ENCODE measurements at regions not wholly inside any gene's neighbourhood (a gene's known extent, or its start where the extent isn't known, plus 50 kb on each side); places are given as distances from the start of the nearest gene placed in this dataset.

DNA sequence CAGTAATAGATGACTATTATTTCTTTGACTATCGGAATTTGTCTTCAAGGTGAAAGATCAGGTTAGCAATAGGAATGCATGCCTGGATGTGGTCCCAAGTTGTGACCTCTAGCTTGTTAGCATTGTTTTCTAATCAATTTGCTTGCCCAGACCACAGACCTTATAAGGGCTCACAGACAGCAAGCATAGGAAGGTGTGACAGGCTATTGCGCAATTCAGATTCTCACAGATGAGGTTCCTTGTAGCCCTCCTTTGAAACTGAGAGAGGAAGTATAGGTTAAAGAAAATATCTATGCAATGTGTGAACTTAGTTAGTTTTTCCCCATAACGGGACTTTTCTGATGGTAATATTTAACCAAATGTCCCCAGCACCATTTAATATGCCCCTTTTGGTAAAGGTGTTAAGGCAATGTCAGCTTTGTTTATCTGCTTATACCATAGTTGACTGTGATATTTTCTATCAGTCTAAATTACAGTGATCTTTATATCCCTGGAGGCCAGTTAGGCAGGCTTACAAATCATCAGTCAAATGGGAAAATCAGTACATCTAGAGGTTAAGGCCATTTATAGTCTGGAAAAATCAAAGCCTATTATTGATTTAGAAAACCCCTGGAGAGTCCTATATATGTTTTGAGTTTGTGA is 168.1 kb upstream of the MBNL1 start:
- no peak for DNase-seq (ENCODE audit: low read depth, low spot score)

DNA sequence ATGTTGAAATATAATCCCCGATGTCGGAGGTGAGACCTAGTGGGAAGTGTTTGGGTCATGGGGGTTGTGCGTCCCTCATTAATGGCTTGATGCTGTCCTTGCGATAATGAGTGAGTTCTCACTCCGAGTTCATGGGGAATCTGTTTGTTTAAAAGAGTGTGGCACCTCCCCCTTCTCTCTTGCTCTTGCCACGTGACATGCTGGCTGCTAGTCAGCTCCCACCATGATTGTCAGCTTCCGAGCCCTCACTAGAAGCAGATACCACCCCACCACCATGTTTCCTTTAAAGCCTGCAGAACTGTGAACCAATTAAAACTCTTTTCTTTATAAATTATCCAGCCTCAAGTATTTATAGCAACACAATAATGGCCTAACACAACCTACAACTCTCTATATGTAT is 166.3 kb upstream of the MBNL1 start:
- DNase-seq (ENCODE audit: low read depth, low spot score): no peak

DNA sequence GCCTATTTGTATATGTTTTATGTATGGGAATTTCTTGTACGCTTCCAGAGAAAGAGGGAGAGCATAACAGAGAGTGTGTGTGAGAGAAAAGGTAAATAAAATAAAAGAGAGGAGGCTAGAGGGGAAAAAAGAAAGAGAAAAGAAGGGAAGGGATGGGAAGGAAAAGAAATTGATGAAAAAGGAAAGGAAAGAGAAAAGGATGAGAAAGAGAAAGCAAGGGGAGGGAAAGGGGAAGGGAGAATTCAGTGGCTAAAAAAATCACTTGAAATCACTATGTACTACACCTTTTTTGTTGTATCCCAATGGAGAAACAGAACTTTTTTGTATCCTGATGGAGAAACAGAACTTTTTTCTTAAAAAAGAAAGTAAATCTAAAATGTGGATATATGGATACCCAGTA is 165.5 kb upstream of the MBNL1 start:
- DNase-seq (ENCODE audit: low read depth, low spot score): no peak

DNA sequence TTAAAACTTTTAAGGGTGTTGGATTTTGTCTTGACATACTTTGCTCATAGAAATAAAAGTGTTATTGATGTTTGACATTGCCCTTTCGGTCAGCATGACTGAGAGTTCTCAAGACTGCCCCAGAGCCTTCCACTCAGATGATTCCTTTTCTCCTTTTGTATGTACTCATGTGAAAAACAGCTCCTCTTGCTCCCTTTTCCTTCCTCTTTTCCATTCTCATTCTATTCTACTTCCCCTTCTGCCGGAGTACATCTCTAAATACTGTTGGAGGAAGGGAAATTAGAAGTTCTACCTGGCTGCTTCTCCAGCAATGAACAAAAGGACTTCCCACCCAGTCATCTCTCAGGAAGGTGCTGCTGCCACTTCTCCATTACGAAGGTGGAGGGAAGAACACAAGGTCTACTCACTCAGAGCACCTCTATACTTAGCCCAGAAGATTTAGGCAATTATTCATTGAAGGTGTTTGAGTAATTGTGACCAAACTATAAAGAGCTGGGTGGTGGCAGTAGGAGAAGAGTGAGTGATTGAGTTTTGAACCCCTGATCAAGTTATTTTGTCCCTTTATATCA is 163.8 kb upstream of the MBNL1 start:
- DNase-seq (ENCODE audit: low read depth, low spot score): no peak

DNA sequence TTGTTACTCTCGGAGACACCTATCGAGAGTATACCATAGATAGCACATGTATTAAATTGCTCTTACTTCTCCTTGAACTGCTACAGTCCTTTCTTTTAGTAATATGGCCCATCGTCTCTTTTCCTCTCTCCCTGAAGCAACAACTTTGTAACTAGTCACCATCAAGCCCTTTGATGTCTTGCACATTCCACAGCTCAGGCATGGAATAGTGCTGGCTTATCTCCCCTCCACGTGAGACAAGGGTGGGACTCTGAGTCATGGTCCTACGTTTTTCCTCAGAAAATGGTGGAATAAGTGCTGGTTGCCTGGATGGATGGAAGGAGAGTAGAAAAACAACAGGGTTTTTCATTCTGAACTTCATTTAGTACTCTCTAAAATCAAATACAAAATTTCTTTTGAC is 163.3 kb upstream of the MBNL1 start:
- DNase-seq (ENCODE audit: low read depth, low spot score): no peak

DNA sequence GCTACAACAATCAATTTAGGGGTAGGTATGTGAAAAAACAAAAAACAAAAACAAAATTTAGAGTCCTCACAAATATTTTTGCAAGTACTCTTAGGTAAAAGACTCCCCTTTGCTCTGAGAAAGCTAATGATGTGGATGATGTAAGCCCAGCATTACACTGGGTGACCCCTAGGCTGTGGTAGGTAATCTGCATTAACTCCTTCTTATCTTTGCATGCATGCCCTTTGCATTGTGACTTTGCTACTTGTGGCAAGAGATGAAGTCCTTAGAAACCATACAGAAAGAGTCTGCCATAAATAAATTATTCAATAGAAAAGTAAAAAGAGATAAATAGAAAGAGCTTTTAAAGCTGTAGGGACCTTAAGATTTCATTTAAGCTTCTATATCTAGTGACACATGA is 159.7 kb upstream of the MBNL1 start:
- no peak for DNase-seq (ENCODE audit: low read depth, low spot score)

DNA sequence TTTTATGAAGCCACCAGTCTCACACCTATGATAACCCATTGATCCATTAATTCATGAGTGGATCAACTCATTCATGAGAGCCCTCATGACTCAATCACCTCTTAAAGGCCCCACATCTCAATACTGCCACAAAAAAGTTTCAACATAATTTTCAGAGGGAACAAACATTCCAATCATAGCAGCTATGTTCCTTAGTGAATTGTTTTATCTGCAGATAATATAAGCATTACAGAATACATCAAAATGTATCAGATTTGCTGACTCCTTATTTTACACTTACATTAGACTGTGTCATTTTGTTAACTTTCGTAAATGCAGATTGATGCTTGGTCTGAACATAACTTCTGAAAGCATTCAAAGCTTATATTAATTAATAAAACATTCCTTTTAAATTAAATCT is 155.3 kb upstream of the MBNL1 start:
- DNase-seq (ENCODE audit: low read depth, low spot score): no peak

DNA sequence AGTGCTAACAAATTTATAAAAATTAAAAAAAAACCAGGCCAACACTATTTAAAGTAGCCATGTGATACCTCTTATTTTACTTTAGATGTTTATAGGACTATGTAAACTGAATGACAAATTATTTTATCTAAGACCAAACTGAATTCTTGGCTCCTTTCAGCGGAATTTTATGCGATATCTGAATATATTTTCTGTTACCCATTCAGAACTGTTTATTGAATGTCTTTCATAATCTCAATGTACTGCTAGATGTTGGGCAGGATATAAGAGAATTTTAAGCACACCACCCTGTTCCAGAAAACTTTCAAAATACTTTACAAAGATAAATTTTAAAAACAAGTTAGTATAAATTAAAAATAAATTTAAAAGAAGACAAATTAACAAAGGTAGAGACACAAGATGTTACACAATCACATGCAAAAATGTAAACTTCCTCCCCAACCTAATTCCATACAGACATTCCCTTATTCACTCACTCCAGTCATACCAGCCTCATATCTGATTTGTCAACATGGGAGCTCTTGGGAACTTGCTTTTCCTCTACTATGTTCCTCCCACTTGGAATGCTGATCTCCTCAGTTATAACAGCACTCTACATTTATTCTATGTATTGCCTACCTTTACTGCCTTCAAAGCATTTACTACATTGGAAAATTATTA is 154.6 kb upstream of the MBNL1 start:
- DNase-seq (ENCODE audit: low read depth, low spot score): no peak

DNA sequence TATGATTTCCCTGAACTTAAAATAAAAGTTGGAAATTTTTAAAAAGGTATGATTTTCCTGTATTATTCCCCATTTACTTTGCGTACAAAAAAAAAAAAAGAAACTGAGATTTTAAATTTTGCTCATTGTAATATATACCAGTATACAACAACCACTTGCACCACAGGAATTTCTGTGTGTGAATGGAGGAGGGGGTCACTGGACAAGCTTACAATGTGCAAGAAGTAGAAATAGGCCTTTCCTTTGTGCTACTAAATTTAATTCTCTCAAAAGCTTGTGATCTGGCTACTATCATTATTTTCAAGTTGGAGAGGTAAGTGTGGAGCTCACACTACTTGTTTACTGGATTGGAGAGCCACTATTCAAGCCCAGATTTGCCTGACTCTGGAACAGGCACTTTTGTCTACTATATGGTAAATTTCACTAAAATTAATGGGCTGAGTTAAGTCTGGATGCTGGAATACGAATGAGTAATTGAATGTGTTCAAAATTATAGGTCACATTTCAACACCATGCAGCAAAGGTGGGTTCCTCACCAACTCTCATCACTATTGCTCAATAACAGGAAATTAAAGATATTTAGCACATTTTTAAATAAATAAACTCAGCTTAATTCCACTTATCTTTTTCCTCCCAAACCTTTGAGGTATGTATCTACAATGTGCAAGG is 148.0 kb upstream of the MBNL1 start:
- no peak for DNase-seq (ENCODE audit: low read depth, low spot score)

DNA sequence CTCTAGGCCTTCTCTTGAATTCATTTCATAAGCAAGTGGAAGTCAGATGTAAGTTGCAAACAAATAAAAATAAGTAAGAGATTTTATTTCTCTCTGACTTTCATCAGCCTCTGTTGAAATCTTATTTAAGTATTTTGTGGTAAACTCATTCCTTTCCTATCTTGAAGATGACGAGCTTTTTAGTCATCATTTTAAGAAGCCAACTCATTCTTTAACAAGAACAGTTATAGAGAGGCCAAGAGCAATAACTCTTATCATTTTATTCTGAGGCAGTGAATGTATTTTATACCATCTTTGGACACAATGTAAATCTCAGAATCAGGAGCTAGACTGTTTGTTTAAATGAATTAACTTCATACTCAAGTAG is 147.5 kb upstream of the MBNL1 start:
- DNase-seq (ENCODE audit: low read depth, low spot score): no peak

DNA sequence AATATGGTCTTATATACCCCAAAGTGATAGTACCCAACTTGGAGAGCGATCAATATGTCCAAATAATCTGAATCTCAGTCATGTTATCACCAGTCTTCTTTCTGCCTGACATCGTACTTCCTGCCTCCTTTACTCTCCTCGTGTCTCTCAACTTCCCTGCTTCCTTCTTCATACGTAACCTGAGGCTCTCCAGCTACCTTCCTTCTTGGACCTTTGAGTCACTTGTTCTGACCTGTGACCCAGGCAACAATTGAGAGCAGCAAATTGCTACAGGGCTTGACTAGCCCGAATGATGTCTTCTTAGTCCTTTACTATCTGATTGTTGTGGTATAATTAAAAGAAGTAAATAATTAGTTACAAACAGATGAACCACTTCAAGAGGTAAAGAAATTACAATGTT is 145.9 kb upstream of the MBNL1 start:
- no peak for DNase-seq (ENCODE audit: low read depth, low spot score)

DNA sequence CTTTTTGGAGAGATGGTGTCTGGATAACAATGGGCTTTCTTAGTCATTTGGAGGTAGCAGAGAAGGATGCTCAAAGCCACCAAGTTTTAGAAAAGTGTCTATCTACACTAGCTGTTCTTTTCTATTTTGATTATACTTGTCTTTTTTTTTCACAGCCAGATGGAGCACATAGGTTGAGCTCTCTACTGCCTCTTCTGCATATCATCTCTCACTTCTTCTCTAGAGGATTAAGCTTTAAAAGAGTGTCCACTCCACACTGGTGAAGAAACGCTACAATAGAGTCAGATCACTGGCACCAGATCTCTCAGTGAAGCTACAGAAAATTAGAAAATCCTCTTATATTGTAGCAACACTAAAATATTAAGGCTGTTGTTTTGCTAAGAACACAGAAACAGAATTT is 145.3 kb upstream of the MBNL1 start:
- no peak for DNase-seq (ENCODE audit: low read depth, low spot score)

DNA sequence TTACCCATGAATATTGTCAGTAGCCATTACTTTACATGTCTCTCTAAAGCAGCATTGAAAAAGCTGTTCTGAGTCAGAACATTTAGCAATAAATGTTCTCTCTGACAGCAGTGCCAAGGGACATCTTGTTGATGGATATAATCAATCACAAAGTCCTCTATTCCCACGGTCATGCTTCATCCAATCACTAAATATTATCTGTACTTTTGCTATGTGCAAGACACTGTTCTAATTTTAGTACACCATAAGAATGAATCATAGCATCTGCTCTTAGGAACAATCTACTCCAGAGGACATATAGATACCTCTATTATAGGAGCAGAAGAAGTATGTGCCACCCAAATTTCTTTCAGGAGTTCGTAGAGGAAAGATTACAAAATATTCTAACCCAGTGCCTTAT is 142.5 kb upstream of the MBNL1 start:
- DNase-seq (ENCODE audit: low read depth, low spot score): no peak

DNA sequence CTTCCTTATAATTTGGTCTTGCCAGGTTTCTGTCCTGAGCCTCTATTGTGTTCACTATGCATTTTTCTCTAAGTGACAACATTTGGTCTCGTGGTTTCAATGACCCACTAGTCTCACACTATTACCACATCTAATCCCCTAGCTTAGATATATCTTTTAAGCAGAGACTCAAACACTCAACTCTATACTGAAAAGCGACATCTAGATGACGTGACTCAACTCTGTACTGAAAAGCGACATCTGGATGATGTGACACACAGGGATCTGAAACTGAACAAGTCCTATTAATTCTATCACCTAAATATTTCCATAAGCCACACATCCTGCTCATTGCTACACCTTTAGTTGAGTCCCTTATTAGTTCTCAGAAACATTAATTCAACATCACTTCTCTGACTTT is 141.7 kb upstream of the MBNL1 start:
- DNase-seq (ENCODE audit: low read depth, low spot score): no peak

DNA sequence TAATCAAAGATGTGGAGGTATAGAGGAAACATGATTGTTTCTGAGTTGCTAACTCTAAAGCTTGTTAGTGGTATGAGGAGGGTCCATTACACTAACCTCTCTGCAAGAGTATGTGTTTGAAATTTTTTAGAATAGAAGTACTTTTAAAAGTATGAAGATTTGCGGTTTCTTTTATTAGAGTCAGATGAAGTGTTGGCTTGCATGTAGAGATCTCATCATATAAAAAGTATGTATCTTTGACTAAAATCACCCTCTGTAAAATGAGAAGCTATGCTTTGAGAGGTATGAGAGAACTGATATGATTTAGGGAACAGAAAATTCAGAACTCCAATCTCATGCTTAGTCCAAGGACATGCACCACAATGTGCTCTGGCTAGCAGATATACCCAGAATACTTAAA is 140.4 kb upstream of the MBNL1 start:
- no peak for DNase-seq (ENCODE audit: low read depth, low spot score)

DNA sequence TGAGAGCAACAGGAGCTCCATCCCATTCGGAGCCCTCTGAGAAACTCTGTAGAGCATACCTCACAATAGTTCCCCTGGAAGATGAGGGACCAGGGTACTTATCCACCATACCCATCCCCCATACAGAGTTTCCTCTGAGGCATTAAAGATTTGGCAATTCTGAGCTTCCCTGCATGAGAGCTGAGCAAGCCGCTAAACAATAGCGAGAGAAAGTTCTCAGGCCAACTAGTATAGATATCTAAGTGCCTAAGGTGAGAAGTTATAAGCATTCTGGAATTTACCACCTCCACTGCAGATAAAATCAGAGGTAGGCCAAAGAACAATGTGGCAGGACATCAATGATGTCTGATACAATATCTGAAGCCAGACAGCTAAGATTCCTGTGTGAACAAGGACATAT is 129.1 kb upstream of the MBNL1 start:
- no peak for DNase-seq (ENCODE audit: low read depth, low spot score)

DNA sequence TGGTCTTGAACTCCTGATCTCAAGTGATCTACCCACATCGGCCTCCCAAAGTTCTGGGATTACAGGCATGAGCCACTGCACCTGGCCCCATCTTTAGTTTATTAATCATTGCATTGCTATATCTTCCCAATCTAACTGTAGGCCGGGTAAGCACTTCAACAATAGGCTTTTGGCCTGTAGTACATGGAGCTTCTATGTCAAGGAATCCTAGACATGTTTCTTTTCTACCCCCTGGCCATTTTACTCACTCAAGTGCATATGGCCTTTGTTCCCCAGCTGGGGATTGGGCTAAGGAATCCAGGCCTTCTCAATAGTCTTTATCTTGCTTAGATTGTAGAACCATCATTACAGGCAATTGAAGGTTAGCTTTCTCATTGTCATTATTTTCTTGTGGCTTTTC is 122.3 kb upstream of the MBNL1 start:
- no peak for DNase-seq (ENCODE audit: low read depth, low spot score)

DNA sequence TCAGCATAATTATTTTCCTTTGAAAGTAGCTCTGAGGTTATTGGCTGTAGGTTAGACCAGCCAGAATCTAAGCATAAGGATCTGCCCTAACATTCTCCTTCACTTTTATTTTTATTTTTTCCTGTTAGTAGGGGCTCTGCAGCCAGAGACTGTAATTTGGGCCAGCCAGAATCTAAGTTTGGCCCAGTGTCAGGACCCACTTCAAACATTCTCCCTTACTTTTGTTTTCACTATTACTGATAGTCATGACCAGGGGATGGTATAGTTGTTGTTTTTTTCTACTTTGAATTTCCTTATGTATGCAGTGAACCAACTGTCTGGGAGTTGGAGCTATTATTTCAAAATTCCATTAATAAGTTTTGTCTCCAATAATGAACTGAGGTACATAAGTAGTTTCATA is 121.0 kb upstream of the MBNL1 start:
- DNase-seq (ENCODE audit: low read depth, low spot score): no peak

DNA sequence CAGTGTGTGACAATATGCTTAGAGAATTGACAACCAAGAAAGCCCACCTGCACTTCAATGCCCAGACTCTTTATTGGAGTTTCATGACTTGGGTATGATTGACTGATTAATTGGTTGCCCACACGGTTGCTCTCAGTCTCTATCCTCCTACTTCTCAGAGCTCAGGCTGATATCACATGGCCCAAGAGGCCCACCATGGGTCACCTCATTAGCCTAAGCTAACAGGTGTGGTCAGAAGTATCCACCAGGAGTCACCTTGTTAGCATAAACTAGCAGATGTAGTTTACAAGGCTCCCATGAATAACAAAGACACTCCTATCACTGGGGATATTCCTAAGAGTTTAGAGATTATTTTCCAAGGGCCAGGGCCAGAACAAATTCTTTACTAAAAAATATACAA is 120.2 kb upstream of the MBNL1 start:
- no peak for DNase-seq (ENCODE audit: low read depth, low spot score)

DNA sequence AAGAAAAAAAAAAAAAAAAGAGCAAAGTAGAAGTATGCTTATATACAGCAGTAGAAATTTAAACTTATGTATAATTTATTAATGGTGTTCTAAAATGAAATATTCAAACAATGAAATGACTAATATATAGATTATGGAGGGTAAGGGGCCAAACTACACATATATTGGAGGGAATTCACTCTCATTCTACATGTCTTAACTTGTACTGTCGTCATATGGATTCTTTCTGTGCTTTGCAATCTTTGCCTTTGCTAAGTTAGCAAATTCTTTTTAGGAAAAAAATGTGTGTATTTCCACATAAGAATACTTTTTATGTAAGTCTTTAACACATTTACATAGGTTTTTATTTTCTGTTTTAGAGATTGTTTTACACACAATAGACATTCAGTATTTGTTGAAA is 118.9 kb upstream of the MBNL1 start:
- DNase-seq (ENCODE audit: low read depth, low spot score): no peak

DNA sequence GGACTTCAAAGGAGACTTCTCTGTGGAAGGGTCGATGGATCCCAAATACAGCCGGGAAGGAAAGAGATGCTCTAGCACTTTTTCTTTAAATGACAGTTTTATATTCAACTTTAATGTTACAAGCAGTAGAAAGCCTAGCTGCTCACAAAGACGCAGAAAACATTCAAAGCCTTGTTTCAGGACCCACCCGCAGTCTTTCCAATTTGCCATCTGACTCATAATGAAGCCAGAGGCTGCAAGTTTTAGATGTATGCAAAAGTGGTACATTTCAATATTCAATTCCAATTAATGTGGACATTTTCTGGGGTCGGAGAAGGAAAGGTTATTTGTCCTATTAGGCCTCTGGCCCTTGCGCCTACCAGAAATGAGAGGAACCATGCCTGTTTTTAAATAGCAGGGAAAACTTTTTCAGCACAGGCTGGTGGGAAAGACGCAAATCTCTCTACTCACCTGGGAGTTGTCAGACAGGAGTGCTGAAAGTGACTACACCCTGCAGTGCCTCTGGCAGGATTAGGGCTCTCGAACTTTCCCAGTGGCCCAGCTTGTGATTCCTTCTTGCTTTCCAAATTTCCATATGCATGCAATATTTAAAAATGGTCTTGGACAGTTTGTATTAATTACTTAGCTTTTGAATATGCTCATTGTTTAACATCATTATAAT is 117.4 kb upstream of the MBNL1 start:
- no peak for DNase-seq (ENCODE audit: low read depth, low spot score)
